G401 (cell line): ENCODE measurements at regions not wholly inside any gene's neighbourhood (a gene's known extent, or its start where the extent isn't known, plus 50 kb on each side); places are given as distances from the start of the nearest gene placed in this dataset.

Source experiments
- DNase-seq: peaks from one replicate; pipeline ENCODE4 v3.0.0-alpha.2; 2015; ENCODE audit warnings: low spot score
- in situ Hi-C: cut with HindIII; loops from 2 replicates; pipeline ENCODE4 v1.10.0; 2016; ENCODE audit warnings: low sequenced_read_pairs, mixed read lengths

DNA sequence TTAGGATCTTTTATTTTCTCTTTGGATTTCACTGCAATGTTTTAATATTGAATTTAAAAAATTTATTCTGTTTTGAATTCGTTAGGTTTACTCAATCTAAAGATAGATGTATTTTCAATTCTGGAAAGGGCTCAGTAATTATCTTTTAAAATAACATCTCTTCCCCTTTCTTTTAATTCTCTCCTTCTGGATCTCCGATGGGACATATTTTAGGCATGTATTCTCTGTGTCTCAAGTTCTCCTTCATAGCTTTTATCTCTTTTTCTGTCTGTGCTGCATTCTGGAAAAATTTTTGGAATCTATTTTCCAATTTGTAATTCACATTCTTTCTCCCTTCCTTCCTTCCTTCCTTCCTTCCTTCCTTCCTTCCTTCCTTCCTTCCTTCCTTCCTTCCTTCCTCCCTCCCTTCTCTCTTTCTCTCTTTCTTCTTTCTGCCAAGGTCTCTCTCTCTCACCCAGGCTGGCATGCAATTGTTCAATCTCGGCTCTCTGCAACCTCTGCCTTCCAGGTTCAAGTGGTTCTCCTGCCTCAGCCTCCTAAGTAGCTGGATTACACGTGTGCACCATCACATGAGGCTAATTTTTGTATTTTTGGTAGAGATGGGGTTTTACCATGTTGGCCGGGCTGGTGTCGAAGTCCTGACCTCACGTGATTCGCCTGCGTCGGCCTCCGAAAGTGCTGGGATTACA is 98.5 kb upstream of the CTTNBP2 start:
- in situ Hi-C loops = no loop called here
- no peak for DNase-seq

- in situ Hi-C loops = no loop called here
- DNase-seq = no peak
These were observed 99.4 kb upstream of the CTTNBP2 start for GRCh38 chr7:117972606-117973005.

GRCh38 chr7:117973975-117974374 is 100.7 kb upstream of the CTTNBP2 start:
- in situ Hi-C loops = no loop called here
- DNase-seq = no peak

DNA sequence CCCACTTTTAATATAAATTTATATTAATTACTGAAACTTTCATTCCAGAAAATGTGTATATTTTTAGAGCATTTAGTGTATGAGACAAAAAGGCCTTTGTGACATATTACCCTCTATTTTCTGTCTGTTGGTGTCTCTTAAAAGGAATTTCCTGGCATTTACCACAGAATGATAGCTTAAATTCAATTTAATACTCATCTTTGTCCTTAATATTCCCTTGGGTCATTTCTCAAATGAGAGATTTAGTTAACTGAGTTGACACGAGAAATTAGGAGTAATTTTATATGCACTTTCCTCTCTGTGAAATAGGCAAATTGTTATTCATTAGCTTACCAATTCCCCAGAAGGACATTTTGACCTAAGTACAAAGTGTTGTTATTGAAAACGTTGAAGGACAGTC is 101.7 kb upstream of the CTTNBP2 start:
- in situ Hi-C loops = no loop called here
- no peak for DNase-seq

GRCh38 chr7:117975476-117975875 is 102.2 kb upstream of the CTTNBP2 start:
- in situ Hi-C loops = no loop called here
- no peak for DNase-seq

DNA sequence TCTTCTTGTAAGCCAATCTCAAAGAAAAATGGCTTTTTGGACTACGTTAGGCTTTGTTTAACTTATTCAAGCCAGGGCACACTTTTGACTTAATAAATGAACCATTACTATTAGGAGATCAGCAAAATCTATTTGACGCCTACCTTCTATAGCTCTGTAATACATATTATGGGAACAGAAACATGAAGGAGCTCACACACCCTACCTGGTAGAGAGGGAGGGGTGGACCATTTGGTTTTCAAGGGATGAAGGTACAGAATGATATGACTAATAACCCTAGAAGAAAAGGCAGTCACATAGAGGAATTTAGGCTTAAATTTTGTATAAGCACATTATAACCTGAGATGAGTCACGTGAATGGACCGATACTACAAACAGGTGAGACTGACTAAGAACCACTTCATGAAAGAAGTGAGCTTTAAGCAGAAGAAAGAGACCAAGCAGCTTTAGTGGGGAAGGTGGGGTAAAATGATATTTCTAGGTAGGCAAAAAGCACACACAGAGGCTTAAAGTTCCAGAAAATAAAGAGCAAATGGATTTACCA is 106.8 kb upstream of the CTTNBP2 start:
- DNase-seq = no peak
- in situ Hi-C loops = no loop called here

GRCh38 chr7:117982071-117983055 is 109.1 kb upstream of the CTTNBP2 start:
- in situ Hi-C loops = no loop called here
- DNase-seq = no peak

DNA sequence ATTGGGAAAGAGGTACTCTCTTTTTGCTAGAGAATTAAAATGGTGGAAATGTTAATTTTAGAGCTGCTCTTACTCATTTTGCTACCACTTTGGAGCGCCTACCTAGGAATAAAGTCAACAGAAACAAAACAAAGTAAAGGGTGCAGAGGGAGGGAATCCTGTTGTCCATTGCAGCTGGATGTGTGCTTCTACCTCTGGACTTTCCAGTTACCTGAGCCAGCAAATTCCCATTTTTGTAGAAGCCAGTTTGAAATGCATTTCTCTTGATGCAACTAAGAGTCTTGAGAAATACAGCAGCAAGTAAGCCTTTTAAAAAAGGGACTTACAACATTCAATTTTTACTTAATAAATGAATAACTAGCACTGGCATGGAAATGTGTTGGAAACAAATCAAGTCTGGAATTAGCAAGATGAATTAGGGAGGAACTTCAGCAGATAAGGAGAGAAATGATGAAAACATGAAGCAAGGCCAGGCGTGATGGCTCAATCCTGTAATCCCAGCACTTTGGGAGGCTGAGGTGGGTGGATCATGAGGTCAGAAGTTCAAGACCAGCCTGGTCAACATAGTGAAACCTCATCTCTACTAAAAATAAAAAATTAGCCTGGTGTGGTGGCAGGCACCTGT is 113.5 kb upstream of the CTTNBP2 start:
- in situ Hi-C loops = no loop called here

DNA sequence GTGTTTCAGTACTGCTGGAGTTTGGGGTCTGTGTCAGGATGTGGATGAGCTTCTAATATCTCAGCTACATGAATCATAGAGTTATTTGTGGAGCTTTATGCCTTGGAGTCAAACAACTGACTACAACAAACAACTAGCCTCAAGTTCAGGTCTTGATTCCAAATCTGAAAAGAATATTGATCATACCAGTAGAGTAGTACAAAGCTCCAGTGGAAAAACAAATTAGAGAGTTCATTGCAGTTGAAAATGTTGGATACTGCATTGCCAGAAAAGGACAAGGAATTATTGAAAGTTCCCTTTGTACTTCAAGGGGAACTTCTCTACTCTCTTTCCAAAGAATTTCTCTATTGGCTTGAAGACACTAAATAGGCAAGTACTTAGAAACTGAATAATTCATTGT is 117.6 kb upstream of the CTTNBP2 start:
- no peak for DNase-seq
- in situ Hi-C loops = no loop called here

More for the DNA sequence above, 113.5 kb upstream of the CTTNBP2 start:
- no peak for DNase-seq

DNA sequence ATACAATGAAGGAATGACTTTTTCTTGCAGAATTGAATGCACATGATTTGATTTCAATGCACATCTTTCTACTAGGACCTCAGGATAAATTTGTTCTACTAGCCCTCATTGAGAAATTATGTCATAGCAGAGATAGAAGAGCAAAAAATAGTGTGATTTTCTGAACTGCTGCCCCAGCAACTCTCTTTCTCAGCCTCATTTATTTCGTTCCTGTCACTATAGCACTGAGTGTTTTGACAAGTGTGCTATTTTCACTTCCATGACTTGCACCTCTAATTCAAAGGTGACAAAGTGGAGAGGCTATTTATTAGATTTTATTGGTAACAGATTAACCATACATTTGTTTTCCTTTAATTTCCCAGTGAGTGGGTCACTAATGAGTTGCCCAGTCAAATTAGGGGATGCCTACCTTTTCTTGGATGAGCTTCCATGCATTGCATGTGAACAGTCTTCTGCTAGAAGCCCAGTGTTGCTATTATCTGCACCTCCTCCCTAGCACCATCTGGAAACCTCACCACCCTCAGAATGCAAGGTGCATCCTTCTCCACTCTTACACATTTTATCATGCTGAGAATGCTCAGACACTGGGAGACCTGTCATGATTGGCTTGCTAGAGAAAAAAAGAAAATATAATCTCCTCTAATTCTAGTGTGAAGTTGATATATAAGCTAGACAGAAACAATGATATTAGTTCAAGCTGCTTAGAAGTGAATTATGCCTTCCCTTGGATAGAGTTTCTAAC is 119.6 kb upstream of the CTTNBP2 start:
- in situ Hi-C loops = no loop called here
- no peak for DNase-seq

DNA sequence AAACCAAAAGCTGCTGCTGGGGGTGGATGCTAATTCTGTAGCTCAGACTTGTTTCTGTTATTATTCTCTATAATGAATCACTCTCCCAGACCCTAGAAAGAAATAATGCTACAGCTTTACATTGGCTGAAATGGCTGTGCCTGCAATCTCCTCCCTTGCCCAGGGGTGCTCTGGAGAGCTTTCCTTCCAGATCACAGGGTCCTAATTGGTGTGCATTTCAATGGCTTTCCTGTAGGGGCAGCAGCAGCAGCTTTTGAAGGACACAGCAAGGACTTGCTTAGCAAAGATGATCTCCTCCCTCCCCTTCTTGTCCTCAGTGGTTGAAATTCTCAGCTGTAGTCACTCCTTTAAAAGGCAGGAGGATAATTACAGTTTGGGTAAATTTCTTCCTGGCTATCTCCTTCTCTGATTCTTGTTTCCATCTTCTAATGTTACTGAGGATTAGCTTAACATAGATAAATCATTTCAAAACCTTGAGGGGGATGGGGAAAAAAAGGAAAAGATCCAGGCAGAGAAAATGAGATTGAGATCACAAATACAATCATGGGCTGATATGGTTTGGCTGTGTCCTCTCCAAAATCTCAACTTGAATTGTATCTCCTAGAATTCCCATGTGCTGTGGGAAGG is 120.2 kb upstream of the CTTNBP2 start:
- in situ Hi-C loops = no loop called here
- DNase-seq = peak; percentile 36

- in situ Hi-C loops = no loop called here
- no peak for DNase-seq
These were observed 122.8 kb upstream of the CTTNBP2 start for GRCh38 chr7:117995850-117996650.

DNA sequence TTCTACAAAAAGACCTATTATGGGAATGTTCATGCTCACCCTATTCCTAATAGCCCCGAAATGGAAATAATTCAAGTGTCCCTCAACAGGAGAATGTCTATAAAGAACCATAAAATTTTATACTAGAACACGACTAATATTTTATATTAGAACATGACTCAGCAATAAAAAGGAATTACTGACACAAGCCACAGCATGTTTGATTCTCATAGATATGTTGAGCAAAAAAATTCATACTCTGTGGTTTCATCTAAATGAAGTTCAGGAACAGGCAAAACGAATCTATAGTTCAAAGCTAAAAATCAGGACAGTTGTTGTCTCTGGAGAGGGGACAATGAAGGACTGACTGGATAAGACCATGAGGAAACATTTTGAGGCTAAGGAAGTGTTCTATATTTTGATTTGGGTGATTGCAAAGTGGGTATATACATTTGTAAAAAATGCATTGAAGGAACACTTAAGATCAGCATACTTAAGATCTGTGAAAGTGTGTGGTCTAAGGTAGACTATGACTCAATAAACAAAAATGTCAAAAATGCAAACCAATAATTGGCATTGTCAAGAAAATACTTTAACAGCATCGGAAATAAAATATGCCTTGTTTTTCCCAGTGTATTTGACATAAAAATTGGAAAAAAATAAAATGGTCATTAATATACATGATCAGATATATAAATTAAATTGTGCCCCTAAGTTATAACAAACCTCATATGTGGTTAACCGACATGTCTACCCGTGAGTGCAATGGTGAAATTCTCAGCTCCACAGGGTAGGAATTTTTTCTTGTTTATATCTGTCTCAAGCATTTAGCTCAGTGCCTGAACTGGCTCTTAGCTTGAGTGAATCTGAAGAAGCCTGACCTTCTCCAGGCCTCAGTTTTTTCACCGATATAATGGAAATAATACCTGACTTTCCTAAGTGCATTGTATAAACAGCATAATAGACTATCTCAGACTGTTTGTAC is 124.9 kb upstream of the CTTNBP2 start:
- no peak for DNase-seq
- in situ Hi-C loops = no loop called here

GRCh38 chr7:118000480-118001202 is 127.4 kb upstream of the CTTNBP2 start:
- in situ Hi-C loops = no loop called here
- DNase-seq = no peak

DNA sequence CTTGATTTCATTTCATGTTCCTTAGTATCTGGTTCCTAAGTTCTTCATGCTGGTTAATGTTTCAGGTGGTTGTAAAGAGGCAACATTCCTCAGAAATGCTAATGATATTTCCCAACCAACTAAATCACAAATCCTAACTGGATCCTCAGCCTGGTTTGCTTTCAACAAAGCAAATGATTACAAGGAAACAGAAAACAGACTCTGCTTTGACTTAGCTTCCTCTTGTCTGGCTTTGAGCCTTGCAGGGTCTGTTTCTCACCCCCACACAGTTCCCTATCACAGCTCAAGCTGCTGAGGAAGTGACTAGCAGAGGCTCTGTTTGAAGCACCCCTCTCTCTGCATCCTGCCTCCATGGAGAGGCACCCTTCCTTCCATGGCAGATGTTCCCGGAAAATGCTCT is 130.2 kb upstream of the CTTNBP2 start:
- in situ Hi-C loops = no loop called here
- no peak for DNase-seq

GRCh38 chr7:118005026-118005425 is 131.8 kb upstream of the CTTNBP2 start:
- in situ Hi-C loops = no loop called here
- DNase-seq = peak; percentile 86
